A673 (cell line): ENCODE measurements at regions not wholly inside any gene's neighbourhood (a gene's known extent, or its start where the extent isn't known, plus 50 kb on each side); places are given as distances from the start of the nearest gene placed in this dataset.
"Not testable (repeated sequence)": the region's sequence is repeated elsewhere in the genome, so short reads cannot be mapped to it uniquely, and the experiment has no call there.

Experiments used
- EZH2 ChIP-seq: fragments of 200-600 bp; sonication (generic); IDR thresholded peaks from 2 replicates; pipeline ENCODE4 v1.6.1; 2017; ENCODE audit warnings: borderline replicate concordance, low read depth, mild to moderate bottlenecking, mixed read lengths, antibody characterized with exemption, low read length; ENCODE audit not compliant: poor library complexity, severe bottlenecking
- TF ChIP-seq, protein P1 (sequence below): fragments of 300-800, 200-600 bp; sonication (generic); conservative IDR thresholded peaks from 2 replicates; pipeline ENCODE4 v1.5.1; 2017; ENCODE audit warnings: low read depth, mild to moderate bottlenecking, antibody characterized with exemption, low read length, moderate library complexity, mixed read lengths

DNA sequence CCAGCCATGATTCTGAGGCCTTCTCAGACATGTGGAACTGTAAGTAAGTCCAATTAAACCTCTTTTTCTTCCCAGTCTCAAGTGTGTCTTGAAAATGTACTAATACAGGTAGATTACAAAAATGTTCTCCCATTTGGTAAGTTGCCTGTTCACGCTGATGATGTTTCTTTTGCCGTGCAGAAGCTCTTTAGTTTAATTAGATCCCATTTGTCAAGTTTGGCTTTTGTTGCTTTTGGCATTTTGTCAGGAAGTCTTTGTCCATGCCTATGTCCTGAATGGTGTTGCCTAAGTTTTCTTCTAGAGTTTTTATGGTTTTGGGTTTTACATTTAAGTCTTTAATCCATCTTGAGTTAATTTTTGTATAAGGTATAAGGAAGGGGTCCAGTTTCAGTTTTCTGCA is 712.5 kb upstream of the ZNF608 start:
- TF ChIP-seq EZH2 = not testable (repeated sequence)
- TF ChIP-seq, protein P1, sequence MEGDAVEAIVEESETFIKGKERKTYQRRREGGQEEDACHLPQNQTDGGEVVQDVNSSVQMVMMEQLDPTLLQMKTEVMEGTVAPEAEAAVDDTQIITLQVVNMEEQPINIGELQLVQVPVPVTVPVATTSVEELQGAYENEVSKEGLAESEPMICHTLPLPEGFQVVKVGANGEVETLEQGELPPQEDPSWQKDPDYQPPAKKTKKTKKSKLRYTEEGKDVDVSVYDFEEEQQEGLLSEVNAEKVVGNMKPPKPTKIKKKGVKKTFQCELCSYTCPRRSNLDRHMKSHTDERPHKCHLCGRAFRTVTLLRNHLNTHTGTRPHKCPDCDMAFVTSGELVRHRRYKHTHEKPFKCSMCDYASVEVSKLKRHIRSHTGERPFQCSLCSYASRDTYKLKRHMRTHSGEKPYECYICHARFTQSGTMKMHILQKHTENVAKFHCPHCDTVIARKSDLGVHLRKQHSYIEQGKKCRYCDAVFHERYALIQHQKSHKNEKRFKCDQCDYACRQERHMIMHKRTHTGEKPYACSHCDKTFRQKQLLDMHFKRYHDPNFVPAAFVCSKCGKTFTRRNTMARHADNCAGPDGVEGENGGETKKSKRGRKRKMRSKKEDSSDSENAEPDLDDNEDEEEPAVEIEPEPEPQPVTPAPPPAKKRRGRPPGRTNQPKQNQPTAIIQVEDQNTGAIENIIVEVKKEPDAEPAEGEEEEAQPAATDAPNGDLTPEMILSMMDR = not testable (repeated sequence)
